ENCODE measurements at regions not wholly inside any gene's neighbourhood (a gene's known extent, or its start where the extent isn't known, plus 50 kb on each side); places are given as distances from the start of the nearest gene placed in this dataset.
"Not testable (repeated sequence)": the region's sequence is repeated elsewhere in the genome, so short reads cannot be mapped to it uniquely, and the experiment has no call there.

DNA sequence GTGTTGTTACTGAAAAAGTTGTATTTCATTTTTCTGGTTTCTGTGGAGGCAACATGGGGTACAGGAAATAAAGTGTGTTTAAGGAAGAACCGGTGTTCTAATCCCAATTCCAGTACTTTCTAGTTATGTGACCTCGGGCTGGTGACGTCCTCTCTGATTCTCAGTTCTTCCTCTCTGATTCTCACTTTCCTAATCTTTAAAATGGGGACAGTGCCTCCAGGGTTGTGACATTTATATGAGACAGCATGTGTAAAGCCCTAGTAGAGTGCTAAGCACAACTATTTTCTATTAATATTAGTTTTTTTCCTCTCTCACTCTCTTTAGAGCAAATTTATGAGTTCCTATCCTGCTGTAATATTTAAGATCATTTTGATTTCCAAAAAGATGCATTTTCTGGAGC is 50.9 kb upstream of the PTPDC1 start:
- no peak for DNase-seq
- intact Hi-C loops (cut with DNase I) = no loop called here

DNA sequence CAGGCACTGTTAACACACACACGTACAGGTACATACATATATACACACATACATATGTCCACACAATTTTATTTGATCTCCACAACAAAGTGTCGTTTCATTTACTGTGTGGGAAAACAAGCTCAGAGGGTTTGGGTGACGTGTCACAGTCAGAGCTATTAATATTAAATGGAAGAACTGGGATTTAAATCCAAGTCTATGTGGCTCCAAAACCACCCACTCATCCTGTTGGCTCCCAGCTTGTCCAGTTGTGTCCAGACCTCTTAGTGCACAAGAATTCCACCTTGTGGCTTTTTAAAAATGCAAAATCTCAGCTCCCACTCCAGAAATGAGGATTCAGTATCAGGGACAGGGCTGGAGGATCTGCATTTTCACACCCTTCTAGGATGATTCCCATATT is 52.3 kb upstream of the PTPDC1 start:
- intact Hi-C loops (cut with DNase I) = no loop called here
- no peak for DNase-seq

DNA sequence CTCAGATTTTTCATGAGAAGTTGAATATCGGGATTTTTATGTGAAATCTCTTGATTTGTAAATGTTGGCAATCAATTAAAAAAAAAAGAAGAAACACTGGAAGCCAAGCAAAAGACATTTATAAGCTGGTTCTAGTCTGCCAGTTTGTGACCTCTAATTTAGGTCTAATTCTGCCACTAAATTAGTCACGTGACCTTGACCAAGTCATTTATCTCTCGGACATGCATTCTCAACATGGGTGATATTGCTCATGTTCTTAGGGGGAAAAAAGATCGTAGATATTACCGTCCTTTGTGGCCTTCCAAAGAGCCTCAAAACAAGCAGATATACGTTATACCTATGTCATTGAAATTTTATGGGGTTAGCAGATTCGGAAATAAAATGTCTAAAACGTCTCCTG is 52.9 kb upstream of the PTPDC1 start:
- intact Hi-C loops (cut with DNase I) = no loop called here
- no peak for DNase-seq

DNA sequence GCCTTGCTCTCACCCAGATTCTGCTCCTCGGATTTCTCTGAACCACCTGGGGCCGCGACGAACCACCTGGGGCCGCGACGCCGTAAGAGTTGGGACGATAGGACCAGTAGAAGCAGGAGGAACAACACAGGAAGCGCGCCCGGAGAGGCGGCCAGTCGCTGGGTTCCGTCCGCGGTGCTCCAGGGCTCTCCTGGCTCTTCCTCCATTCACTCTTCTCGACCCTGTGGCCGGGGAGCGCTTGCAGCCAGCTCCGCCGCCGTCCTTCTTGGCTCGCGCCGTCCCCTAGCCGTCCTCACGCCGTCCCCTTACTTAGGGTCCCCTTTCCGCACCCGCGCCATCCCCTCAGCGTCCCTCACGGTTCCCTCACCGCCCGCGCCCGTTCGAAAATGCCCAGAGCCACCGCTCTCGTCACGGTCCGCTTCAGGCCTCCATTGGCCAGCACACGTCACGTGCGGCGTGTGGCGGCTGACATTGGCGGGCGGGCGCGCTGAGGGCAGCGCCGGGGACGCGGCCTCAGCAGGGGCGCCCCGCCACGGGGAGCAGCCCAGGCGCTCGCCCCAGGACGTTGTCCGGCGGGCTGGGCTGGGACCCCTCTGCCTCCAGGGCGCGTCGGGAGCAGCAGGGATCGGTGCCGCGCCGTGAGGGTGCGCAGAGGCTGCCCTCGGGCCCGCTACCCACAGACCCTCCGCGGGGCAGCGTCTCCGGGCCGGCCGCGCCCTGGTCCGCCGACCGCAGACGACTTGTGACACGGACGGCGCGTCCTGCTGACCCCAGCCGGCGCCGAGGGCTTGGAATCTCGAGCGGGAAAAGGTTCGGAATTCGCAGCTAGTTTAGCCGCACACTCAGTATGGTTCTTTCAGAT is 53.7 kb upstream of the PTPDC1 start:
- DNase-seq = peak; percentile 70 to 95 (median 89)
- intact Hi-C loops (cut with DNase I) = no loop called here

DNA sequence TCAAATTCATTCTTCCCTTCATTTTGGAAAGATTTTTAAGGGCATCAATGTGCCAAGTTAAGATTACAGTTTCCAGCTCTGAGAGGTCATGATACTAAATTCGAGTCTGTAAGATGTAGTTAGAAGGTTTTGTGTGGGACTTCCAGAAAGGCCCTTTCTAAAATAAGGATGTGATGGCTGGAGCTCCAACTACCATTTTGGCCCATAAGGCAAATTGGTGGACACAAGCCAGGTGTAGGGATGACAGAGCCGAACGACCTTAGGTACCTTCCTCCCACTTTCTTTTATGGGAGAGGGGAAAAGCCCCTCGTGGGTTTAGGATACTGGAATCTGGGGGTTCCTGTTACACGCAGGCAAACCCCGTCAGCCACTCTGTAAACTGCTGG is 54.3 kb upstream of the PTPDC1 start:
- DNase-seq = no peak
- intact Hi-C loops (cut with DNase I) = no loop called here

DNA sequence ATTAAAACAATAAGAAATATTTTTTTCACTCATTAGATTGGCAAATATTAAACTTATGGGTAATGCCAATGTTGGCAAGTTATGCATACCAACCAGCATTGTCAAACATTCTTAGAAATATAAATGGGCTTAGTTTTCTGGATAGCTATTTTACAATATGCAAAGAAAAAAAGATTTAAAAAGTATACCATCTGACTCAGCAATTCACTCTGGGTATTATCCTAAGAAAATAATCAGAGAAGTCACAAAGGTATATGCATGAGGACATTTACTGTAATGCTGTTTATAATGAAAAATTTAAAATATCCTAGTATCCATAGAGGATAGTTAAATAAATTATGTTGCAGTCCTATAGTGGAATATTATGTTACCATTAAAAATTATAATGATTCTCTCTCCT is 57.4 kb upstream of the PTPDC1 start:
- DNase-seq = no peak
- intact Hi-C loops (cut with DNase I) = no loop called here

DNA sequence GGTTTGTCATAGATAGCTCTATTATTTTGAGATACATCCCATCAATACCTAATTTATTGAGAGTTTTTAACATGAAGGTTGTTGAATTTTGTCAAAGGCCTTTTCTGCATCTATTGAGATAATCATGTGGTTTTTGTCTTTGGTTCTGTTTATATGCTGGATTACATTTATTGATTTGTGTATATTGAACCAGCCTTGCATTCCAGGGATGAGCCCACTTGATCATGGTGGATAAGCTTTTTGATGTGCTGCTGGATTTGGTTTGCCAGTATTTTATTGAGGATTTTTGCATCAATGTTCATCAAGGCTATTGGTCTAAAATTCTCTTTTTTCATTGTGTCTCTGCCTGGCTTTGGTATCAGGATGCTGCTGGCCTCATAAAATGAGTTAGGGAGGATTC is 61.8 kb upstream of the PTPDC1 start:
- intact Hi-C loops (cut with DNase I); DNase-seq: not testable (repeated sequence)

DNA sequence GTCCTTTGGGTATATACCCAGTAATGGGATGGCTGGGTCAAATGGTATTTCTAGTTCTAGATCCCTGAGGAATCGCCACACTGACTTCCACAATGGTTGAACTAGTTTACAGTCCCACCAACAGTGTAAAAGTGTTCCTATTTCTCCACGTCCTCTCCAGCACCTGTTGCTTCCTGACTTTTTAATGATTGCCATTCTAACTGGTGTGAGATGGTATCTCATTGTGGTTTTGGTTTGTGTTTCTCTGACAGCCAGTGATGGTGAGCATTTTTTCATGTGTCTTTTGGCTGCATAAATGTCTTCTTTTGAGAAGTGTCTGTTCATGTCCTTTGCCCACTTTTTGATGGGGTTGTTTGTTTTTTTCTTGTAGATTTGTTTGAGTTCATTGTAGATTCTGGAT is 63.4 kb upstream of the PTPDC1 start:
- DNase-seq; intact Hi-C loops (cut with DNase I): not testable (repeated sequence)

DNA sequence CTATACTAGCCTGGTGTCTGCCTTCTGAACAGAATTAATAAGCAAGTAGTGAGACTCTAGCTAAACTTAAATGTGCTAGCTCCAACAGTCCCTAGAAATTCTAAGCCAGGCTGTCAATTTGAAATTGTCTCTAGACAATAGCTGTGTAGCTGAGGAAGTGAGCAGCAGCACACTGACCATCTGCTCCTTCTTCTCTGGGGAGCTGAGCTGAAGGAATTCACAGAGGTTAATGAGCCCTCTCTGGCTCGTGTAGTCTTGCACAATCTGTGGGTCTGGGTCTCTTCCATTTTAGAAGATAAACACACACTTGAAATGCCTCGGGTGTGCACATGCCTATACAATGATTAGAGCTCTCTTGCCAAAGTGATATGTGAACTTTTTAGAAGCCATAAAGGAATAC is 63.5 kb upstream of the BARX1 start:
- DNase-seq = no peak
- intact Hi-C loops (cut with DNase I) = no loop called here

DNA sequence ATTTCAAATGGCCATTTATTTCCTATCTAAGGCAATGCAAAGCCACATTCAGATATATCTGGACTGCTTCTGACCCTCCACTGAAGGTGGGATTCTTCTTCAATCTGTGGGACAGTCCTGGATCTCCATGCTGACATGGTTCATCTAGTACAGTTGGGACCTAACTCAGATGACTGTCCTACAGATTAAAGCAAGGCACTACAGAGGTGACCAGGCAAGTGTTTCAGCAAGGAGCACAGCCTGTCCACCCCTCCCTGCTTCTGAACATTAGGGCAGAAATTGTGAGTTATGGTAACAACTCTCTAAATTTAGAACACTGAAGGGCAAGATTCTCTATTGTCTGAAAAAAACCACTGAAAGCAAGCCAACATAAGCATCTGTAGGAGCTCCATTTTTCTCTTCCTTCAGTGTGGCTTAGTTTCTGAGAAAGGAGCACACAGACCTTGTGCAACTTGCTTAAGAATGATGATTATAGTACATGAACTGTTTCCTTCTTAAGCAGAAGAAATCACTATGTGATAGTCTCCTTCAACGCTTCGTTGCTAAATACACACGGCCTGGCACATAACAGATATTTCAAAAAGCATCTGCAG is 62.9 kb upstream of the BARX1 start:
- no peak for DNase-seq
- intact Hi-C loops (cut with DNase I) = no loop called here

DNA sequence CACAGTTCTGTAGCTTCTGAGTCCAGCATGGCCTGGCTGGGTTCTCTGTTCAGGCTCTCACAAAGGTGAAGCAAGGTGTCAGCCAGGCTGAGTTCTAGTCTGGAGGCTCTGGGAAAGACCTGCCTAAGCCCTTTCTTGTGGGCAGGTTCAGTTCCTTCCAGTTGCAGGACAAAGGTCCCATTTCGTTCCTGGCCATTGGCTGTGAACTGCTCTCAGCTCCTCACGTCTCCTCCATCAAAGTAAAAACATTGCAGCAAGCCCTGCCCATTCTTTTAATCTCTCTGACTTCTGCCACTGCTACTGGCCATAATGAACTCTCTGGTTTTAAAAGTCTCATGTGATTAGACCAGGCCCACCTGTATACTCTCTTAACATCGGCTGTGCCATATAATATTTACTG is 61.6 kb upstream of the BARX1 start:
- intact Hi-C loops (cut with DNase I) = no loop called here
- DNase-seq = no peak

DNA sequence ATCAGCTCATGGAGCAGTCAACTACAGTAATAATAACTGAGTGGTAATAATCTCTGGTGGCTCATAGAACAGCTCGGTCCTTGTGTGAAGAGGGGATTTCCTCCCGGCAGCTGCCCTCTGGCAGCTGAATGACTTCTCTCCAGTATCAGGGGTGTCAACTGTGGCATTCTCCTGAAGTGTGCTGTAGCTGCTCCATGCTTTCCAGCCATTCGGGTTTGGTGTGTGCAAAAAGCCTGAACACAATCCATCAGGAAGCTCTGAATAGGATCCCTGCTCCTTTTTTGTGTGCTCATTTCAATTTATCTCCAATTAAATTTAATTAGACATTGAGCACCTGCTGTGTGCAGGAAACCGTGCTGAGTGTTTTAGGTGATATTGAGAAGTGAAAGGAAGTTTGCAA is 59.8 kb upstream of the BARX1 start:
- DNase-seq = no peak
- intact Hi-C loops (cut with DNase I) = no loop called here

DNA sequence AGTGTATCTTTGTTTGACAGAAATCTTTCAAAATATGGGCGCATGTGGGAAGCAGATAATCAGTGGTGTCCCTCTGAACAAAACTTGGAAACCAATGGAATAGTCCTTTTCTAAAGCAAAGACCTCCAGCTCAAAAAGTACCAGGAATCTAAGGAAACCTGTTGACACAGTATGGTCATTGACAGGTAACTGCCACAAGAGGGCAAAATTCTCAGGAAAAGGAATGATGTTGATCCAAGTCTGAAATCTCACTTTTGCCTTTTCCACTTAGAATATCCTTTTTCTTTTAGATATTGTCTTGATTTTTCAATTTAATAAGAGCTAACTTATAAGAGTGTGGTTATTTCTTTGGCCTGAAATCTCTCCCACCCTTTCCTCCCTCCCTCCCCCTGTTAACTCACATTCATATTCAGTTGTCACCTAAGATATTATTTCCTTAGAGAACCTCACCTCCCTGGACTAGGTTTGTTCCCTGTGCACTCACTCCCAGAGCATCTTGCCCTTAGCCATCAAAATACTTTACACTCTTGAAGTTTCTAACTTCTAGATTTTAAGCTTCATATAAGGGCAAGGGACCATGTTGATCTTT is 59.0 kb upstream of the BARX1 start:
- DNase-seq = peak in 14 of 42 donors; percentile 8 to 49 (median 22)
- intact Hi-C loops (cut with DNase I) = no loop called here

DNA sequence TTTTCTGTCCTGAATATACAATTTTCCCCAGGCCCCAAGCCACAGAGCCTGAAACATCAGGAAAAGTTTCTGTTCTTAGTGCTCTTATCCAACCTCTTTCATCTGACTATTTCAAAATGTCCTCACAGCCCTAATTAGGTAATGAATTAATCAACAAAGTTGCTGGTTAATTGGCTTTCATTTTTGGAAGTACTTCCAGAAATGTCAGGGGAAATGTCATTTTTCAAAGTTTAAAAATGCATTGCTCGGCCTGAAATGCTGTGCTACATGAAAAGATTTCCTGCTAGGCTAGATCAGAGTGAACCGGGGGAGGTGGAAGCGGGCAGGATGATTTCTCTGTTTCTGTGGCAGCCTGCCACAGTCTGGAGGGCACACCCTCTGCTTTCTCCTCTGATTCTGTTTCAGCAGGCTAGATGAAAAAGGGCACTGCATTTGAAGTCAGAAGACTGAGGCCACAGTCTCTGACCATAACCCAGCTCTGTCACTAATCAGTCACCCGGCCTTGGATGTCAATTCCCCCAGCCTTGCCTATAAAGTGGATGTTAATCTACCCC is 55.9 kb upstream of the BARX1 start:
- DNase-seq = peak in 24 of 42 donors; percentile 9 to 73 (median 30)
- intact Hi-C loops (cut with DNase I) = no loop called here

DNA sequence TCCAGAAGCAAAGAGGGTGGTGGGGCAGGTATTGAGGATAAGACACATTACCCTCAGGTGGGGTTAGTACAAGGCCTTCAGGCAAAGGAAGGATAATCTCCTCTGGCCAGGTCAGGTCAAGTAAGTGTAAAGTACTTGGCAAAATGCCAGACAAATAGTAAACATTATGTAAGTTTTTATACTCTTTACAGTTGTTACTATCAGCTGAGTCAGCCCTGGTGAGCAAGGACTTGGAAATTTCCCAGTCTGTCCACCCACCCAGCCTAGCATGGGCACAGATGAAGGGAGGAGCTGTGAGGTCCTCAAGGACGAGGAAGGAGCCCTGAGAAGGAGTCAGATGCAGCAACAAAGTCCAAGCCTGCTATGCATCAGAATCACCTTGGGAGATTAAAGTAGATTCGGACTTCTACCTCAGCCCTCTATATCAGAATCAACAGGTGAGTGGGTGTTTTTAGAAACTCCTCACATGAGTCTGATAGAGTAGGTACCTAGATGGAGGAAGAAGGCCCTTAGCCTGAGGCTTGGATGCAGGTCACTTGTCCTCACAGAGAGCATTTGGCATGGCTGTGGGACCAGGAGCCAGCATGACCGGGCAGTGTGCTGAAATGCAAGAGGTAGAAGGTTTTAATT is 50.2 kb upstream of the BARX1 start:
- intact Hi-C loops (cut with DNase I) = no loop called here
- DNase-seq = no peak

Data from head of caudate nucleus (tissue), 42 donors.